ENCODE measurements at regions not wholly inside any gene's neighbourhood (a gene's known extent, or its start where the extent isn't known, plus 50 kb on each side); places are given as distances from the start of the nearest gene placed in this dataset.

GRCh38 chr6:84414531-84414930 lies 187.1 kb upstream of the CEP162 start:
- H3K4me3 ChIP-seq (ENCODE audit: low read length), result no peak overlapping the region
- H3K36me3 ChIP-seq (ENCODE audit: control insufficient read depth, low read depth, low read length), result no peaks in the 10 kb centered on the region
- H3K9ac ChIP-seq (ENCODE audit: low read length), result no peak overlapping the region
- H3K9me3 ChIP-seq (ENCODE audit: control insufficient read depth, low read depth, low read length), result no peaks in the 10 kb centered on the region
- no peaks in the 10 kb centered on the region for H3K27me3 ChIP-seq (ENCODE audit: control insufficient read depth, insufficient read depth, low read length)
- no peaks in the 10 kb centered on the region for H3K4me1 ChIP-seq (ENCODE audit: control insufficient read depth, low read depth, low read length)
- no peak overlapping the region for H3K27ac ChIP-seq (ENCODE audit: low read length)

- no peaks in the 10 kb centered on the region for H3K36me3 ChIP-seq (ENCODE audit: control insufficient read depth, low read depth, low read length)
- no peak overlapping the region for H3K27ac ChIP-seq (ENCODE audit: low read length)
- no peaks in the 10 kb centered on the region for H3K27me3 ChIP-seq (ENCODE audit: control insufficient read depth, insufficient read depth, low read length)
- H3K4me3 ChIP-seq (ENCODE audit: low read length), result no peak overlapping the region
- H3K9ac ChIP-seq (ENCODE audit: low read length), result no peak overlapping the region
- no peaks in the 10 kb centered on the region for H3K4me1 ChIP-seq (ENCODE audit: control insufficient read depth, low read depth, low read length)
- H3K9me3 ChIP-seq (ENCODE audit: control insufficient read depth, low read depth, low read length), result no peaks in the 10 kb centered on the region
Measured at GRCh38 chr6:84411060-84411629, 183.7 kb upstream of the CEP162 start.

GRCh38 chr6:84409911-84410310 lies 182.5 kb upstream of the CEP162 start:
- H3K9me3 ChIP-seq (ENCODE audit: control insufficient read depth, low read depth, low read length), result no peaks in the 10 kb centered on the region
- no peaks in the 10 kb centered on the region for H3K36me3 ChIP-seq (ENCODE audit: control insufficient read depth, low read depth, low read length)
- H3K4me1 ChIP-seq (ENCODE audit: control insufficient read depth, low read depth, low read length), result no peaks in the 10 kb centered on the region
- H3K27me3 ChIP-seq (ENCODE audit: control insufficient read depth, insufficient read depth, low read length), result no peaks in the 10 kb centered on the region
- no peak overlapping the region for H3K9ac ChIP-seq (ENCODE audit: low read length)
- no peak overlapping the region for H3K4me3 ChIP-seq (ENCODE audit: low read length)
- no peak overlapping the region for H3K27ac ChIP-seq (ENCODE audit: low read length)

GRCh38 chr6:84408028-84408427 lies 180.6 kb upstream of the CEP162 start:
- Histone ChIP-seq H3K9me3 (ENCODE audit: control insufficient read depth, low read depth, low read length) (no peaks in the 10 kb centered on the region), H3K27ac (ENCODE audit: low read length) (no peak overlapping the region), H3K36me3 (ENCODE audit: control insufficient read depth, low read depth, low read length) (no peaks in the 10 kb centered on the region), H3K9ac (ENCODE audit: low read length) (no peak overlapping the region), H3K27me3 (ENCODE audit: control insufficient read depth, insufficient read depth, low read length) (no peaks in the 10 kb centered on the region), H3K4me3 (ENCODE audit: low read length) (no peak overlapping the region), H3K4me1 (ENCODE audit: control insufficient read depth, low read depth, low read length) (no peaks in the 10 kb centered on the region)

GRCh38 chr6:84403545-84403944 lies 176.1 kb upstream of the CEP162 start:
- H3K27me3 ChIP-seq (ENCODE audit: control insufficient read depth, insufficient read depth, low read length), result no peaks in the 10 kb centered on the region
- H3K36me3 ChIP-seq (ENCODE audit: control insufficient read depth, low read depth, low read length), result no peaks in the 10 kb centered on the region
- H3K9ac ChIP-seq (ENCODE audit: low read length), result no peak overlapping the region
- H3K4me1 ChIP-seq (ENCODE audit: control insufficient read depth, low read depth, low read length), result no peaks in the 10 kb centered on the region
- no peaks in the 10 kb centered on the region for H3K9me3 ChIP-seq (ENCODE audit: control insufficient read depth, low read depth, low read length)
- H3K4me3 ChIP-seq (ENCODE audit: low read length), result no peak overlapping the region
- no peak overlapping the region for H3K27ac ChIP-seq (ENCODE audit: low read length)

GRCh38 chr6:84399003-84399402 lies 171.6 kb upstream of the CEP162 start:
- no peaks in the 10 kb centered on the region for H3K36me3 ChIP-seq (ENCODE audit: control insufficient read depth, low read depth, low read length)
- no peaks in the 10 kb centered on the region for H3K9me3 ChIP-seq (ENCODE audit: control insufficient read depth, low read depth, low read length)
- H3K4me3 ChIP-seq (ENCODE audit: low read length), result no peak overlapping the region
- H3K9ac ChIP-seq (ENCODE audit: low read length), result no peak overlapping the region
- no peak overlapping the region for H3K27ac ChIP-seq (ENCODE audit: low read length)
- H3K27me3 ChIP-seq (ENCODE audit: control insufficient read depth, insufficient read depth, low read length), result no peaks in the 10 kb centered on the region
- H3K4me1 ChIP-seq (ENCODE audit: control insufficient read depth, low read depth, low read length), result no peaks in the 10 kb centered on the region

- Histone ChIP-seq H3K9me3 (ENCODE audit: control insufficient read depth, low read depth, low read length) (no peaks in the 10 kb centered on the region), H3K4me1 (ENCODE audit: control insufficient read depth, low read depth, low read length) (no peaks in the 10 kb centered on the region), H3K9ac (ENCODE audit: low read length) (no peak overlapping the region), H3K27me3 (ENCODE audit: control insufficient read depth, insufficient read depth, low read length) (no peaks in the 10 kb centered on the region), H3K36me3 (ENCODE audit: control insufficient read depth, low read depth, low read length) (no peaks in the 10 kb centered on the region), H3K4me3 (ENCODE audit: low read length) (no peak overlapping the region), H3K27ac (ENCODE audit: low read length) (no peak overlapping the region)
Measured at GRCh38 chr6:84392261-84392660, 164.8 kb upstream of the CEP162 start.

- H3K4me3 ChIP-seq (ENCODE audit: low read length), result no peak overlapping the region
- no peaks in the 10 kb centered on the region for H3K9me3 ChIP-seq (ENCODE audit: control insufficient read depth, low read depth, low read length)
- no peaks in the 10 kb centered on the region for H3K27me3 ChIP-seq (ENCODE audit: control insufficient read depth, insufficient read depth, low read length)
- H3K4me1 ChIP-seq (ENCODE audit: control insufficient read depth, low read depth, low read length), result no peaks in the 10 kb centered on the region
- no peak overlapping the region for H3K9ac ChIP-seq (ENCODE audit: low read length)
- no peaks in the 10 kb centered on the region for H3K36me3 ChIP-seq (ENCODE audit: control insufficient read depth, low read depth, low read length)
- H3K27ac ChIP-seq (ENCODE audit: low read length), result no peak overlapping the region
Measured at GRCh38 chr6:84390851-84391250, 163.4 kb upstream of the CEP162 start.

GRCh38 chr6:84390334-84390733 lies 162.9 kb upstream of the CEP162 start:
- Histone ChIP-seq H3K27me3 (ENCODE audit: control insufficient read depth, insufficient read depth, low read length) (no peaks in the 10 kb centered on the region), H3K9ac (ENCODE audit: low read length) (no peak overlapping the region), H3K4me1 (ENCODE audit: control insufficient read depth, low read depth, low read length) (no peaks in the 10 kb centered on the region), H3K4me3 (ENCODE audit: low read length) (no peak overlapping the region), H3K36me3 (ENCODE audit: control insufficient read depth, low read depth, low read length) (no peaks in the 10 kb centered on the region), H3K27ac (ENCODE audit: low read length) (no peak overlapping the region), H3K9me3 (ENCODE audit: control insufficient read depth, low read depth, low read length) (no peaks in the 10 kb centered on the region)

GRCh38 chr6:84379142-84379541 lies 151.7 kb upstream of the CEP162 start:
- Histone ChIP-seq H3K36me3 (ENCODE audit: control insufficient read depth, low read depth, low read length) (no peaks in the 10 kb centered on the region), H3K27me3 (ENCODE audit: control insufficient read depth, insufficient read depth, low read length) (no peaks in the 10 kb centered on the region), H3K4me3 (ENCODE audit: low read length) (no peak overlapping the region), H3K4me1 (ENCODE audit: control insufficient read depth, low read depth, low read length) (no peaks in the 10 kb centered on the region), H3K9ac (ENCODE audit: low read length) (no peak overlapping the region), H3K27ac (ENCODE audit: low read length) (no peak overlapping the region), H3K9me3 (ENCODE audit: control insufficient read depth, low read depth, low read length) (no peaks in the 10 kb centered on the region)

GRCh38 chr6:84372290-84372689 lies 144.8 kb upstream of the CEP162 start:
- Histone ChIP-seq H3K9ac (ENCODE audit: low read length) (no peak overlapping the region), H3K4me3 (ENCODE audit: low read length) (no peak overlapping the region), H3K27ac (ENCODE audit: low read length) (no peak overlapping the region), H3K9me3 (ENCODE audit: control insufficient read depth, low read depth, low read length) (no peaks in the 10 kb centered on the region), H3K4me1 (ENCODE audit: control insufficient read depth, low read depth, low read length) (no peaks in the 10 kb centered on the region), H3K36me3 (ENCODE audit: control insufficient read depth, low read depth, low read length) (no peaks in the 10 kb centered on the region), H3K27me3 (ENCODE audit: control insufficient read depth, insufficient read depth, low read length) (no peaks in the 10 kb centered on the region)

- no peak overlapping the region for H3K9ac ChIP-seq (ENCODE audit: low read length)
- no peak overlapping the region for H3K4me3 ChIP-seq (ENCODE audit: low read length)
- no peaks in the 10 kb centered on the region for H3K27me3 ChIP-seq (ENCODE audit: control insufficient read depth, insufficient read depth, low read length)
- no peaks in the 10 kb centered on the region for H3K9me3 ChIP-seq (ENCODE audit: control insufficient read depth, low read depth, low read length)
- H3K4me1 ChIP-seq (ENCODE audit: control insufficient read depth, low read depth, low read length), result no peaks in the 10 kb centered on the region
- no peak overlapping the region for H3K27ac ChIP-seq (ENCODE audit: low read length)
- no peaks in the 10 kb centered on the region for H3K36me3 ChIP-seq (ENCODE audit: control insufficient read depth, low read depth, low read length)
Measured at GRCh38 chr6:84371681-84372080, 144.2 kb upstream of the CEP162 start.

All from iPS-18a (cell line).